Cerebellar nuclear complex (tissue), 1 donor: ENCODE measurements at regions not wholly inside any gene's neighbourhood (a gene's known extent, or its start where the extent isn't known, plus 50 kb on each side); places are given as distances from the start of the nearest gene placed in this dataset.
"Not testable (repeated sequence)": the region's sequence is repeated elsewhere in the genome, so short reads cannot be mapped to it uniquely, and the experiment has no call there.

ENCODE experiments used
- DNase-seq, 2 experiments: peaks; one replicate each; lab custom pipeline; 2025; lab: John Stamatoyannopoulos, UW

- no peak for DNase-seq
Measured at GRCh38 chr13:82593239-82593638, 1289.0 kb downstream of the SLITRK1 start.

GRCh38 chr13:82571653-82572052, 1310.6 kb downstream of the SLITRK1 start:
- DNase-seq: no peak

GRCh38 chr13:82569581-82569980, 1312.7 kb downstream of the SLITRK1 start:
- DNase-seq: no peak

- DNase-seq: no peak
Measured at GRCh38 chr13:82566864-82567263, 1315.4 kb downstream of the SLITRK1 start.

- DNase-seq: no peak
Measured at GRCh38 chr13:82565201-82565600, 1317.1 kb downstream of the SLITRK1 start.

- DNase-seq: no peak
Measured at GRCh38 chr13:82560889-82561288, 1321.4 kb downstream of the SLITRK1 start.

GRCh38 chr13:82522872-82523271, 1359.4 kb downstream of the SLITRK1 start:
- no peak for DNase-seq

- no peak for DNase-seq
Measured at GRCh38 chr13:82506805-82507414, 1375.4 kb downstream of the SLITRK1 start.

- no peak for DNase-seq
Measured at GRCh38 chr13:82501834-82502233, 1380.4 kb downstream of the SLITRK1 start.

GRCh38 chr13:82480415-82480814, 1401.9 kb downstream of the SLITRK1 start:
- DNase-seq: no peak

- DNase-seq: no peak
Measured at GRCh38 chr13:82477436-82477835, 1404.8 kb downstream of the SLITRK1 start.

- no peak for DNase-seq
Measured at GRCh38 chr13:82467626-82468025, 1414.6 kb downstream of the SLITRK1 start.

- not testable (repeated sequence) for DNase-seq
Measured at GRCh38 chr13:82459575-82459974, 1422.7 kb downstream of the SLITRK1 start.

- no peak for DNase-seq
Measured at GRCh38 chr13:82458169-82458568, 1424.1 kb downstream of the SLITRK1 start.

GRCh38 chr13:82457548-82457947, 1424.7 kb downstream of the SLITRK1 start:
- not testable (repeated sequence) for DNase-seq

GRCh38 chr13:82447416-82448077, 1434.7 kb downstream of the SLITRK1 start:
- DNase-seq: no peak

GRCh38 chr13:82439159-82439904, 1442.9 kb downstream of the SLITRK1 start:
- no peak for DNase-seq

GRCh38 chr13:82438320-82438719, 1444.0 kb downstream of the SLITRK1 start:
- no peak for DNase-seq

- no peak for DNase-seq
Measured at GRCh38 chr13:82436099-82436585, 1446.1 kb downstream of the SLITRK1 start.

GRCh38 chr13:82432949-82433348, 1449.3 kb downstream of the SLITRK1 start:
- no peak for DNase-seq

- no peak for DNase-seq
Measured at GRCh38 chr13:82412749-82413148, 1469.5 kb downstream of the SLITRK1 start.

- DNase-seq: no peak
Measured at GRCh38 chr13:82407321-82407720, 1475.0 kb downstream of the SLITRK1 start.

GRCh38 chr13:82374719-82375118, 1507.6 kb downstream of the SLITRK1 start:
- no peak for DNase-seq
